ENCODE measurements at regions not wholly inside any gene's neighbourhood (a gene's known extent, or its start where the extent isn't known, plus 50 kb on each side); places are given as distances from the start of the nearest gene placed in this dataset.

GRCh38 chr11:104694259-104695064 is 203.8 kb downstream of the CASP12 start:
- DNase-seq (ENCODE audit: low read depth): peak; percentile 62
- TF ChIP-seq, protein P1, sequence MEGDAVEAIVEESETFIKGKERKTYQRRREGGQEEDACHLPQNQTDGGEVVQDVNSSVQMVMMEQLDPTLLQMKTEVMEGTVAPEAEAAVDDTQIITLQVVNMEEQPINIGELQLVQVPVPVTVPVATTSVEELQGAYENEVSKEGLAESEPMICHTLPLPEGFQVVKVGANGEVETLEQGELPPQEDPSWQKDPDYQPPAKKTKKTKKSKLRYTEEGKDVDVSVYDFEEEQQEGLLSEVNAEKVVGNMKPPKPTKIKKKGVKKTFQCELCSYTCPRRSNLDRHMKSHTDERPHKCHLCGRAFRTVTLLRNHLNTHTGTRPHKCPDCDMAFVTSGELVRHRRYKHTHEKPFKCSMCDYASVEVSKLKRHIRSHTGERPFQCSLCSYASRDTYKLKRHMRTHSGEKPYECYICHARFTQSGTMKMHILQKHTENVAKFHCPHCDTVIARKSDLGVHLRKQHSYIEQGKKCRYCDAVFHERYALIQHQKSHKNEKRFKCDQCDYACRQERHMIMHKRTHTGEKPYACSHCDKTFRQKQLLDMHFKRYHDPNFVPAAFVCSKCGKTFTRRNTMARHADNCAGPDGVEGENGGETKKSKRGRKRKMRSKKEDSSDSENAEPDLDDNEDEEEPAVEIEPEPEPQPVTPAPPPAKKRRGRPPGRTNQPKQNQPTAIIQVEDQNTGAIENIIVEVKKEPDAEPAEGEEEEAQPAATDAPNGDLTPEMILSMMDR (conservative IDR thresholded peaks at IDR 0.05; ENCODE audit: low read length): no peak

DNA sequence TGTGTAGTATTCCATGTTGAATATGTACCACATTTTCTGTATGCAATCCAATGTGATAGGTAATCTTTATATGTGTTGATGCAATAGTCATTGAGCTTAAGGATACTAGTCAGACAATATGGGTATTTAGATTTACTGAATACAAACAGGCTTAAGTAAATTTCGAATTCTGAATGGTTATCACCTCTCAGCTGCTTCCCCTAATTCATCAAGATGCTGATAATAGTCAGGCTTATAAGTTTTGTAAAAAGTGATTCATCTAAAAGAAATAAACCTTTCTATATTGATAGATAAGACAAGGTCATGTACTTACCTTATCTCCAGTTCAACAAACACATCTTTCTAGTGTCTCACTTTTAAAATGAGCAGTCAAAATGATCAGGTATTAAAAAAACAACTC is 205.5 kb downstream of the CASP12 start:
- DNase-seq (ENCODE audit: low read depth): no peak

More at GRCh38 chr11:104694259-104695064, 203.8 kb downstream of the CASP12 start:
- H3K4me3 ChIP-seq (ENCODE audit: low read length): no peak overlapping the region

GRCh38 chr11:104691129-104691528 is 207.1 kb downstream of the CASP12 start:
- TF ChIP-seq, protein P1 (conservative IDR thresholded peaks at IDR 0.05; ENCODE audit: low read length): no peak
- H3K4me3 ChIP-seq (ENCODE audit: low read length): no peak overlapping the region
- DNase-seq (ENCODE audit: low read depth): no peak

More for the DNA sequence above, 205.5 kb downstream of the CASP12 start:
- H3K4me3 ChIP-seq (ENCODE audit: low read length): no peak overlapping the region
- TF ChIP-seq, protein P1 (conservative IDR thresholded peaks at IDR 0.05; ENCODE audit: low read length): no peak

DNA sequence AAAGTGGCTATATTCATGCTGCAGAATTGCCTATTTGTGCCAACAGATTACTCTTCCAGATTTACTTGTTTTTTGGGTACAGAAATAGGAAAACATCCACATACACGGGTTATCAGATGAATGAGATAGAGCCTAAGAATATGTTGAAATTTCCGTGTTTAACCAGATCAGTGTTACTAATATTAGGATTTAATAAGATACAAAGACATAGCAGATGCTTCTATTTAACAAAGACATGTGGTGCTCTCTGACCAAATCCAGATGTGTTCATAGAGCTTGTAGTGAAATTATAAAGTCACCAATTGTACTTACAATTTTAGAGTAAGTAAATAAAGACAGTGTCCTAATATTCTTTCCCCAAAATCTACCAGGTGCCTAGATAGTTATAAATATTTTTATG is 208.0 kb downstream of the CASP12 start:
- TF ChIP-seq, protein P1 (conservative IDR thresholded peaks at IDR 0.05; ENCODE audit: low read length): no peak
- H3K4me3 ChIP-seq (ENCODE audit: low read length): no peak overlapping the region
- DNase-seq (ENCODE audit: low read depth): peak; percentile 6

GRCh38 chr11:104688731-104689130 is 209.5 kb downstream of the CASP12 start:
- TF ChIP-seq, protein P1 (conservative IDR thresholded peaks at IDR 0.05; ENCODE audit: low read length): no peak
- H3K4me3 ChIP-seq (ENCODE audit: low read length): no peak overlapping the region
- no peak for DNase-seq (ENCODE audit: low read depth)

- DNase-seq (ENCODE audit: low read depth): no peak
- TF ChIP-seq, protein P1 (conservative IDR thresholded peaks at IDR 0.05; ENCODE audit: low read length): no peak
- H3K4me3 ChIP-seq (ENCODE audit: low read length): no peak overlapping the region
Observed at GRCh38 chr11:104682206-104682605, 216.1 kb downstream of the CASP12 start.

DNA sequence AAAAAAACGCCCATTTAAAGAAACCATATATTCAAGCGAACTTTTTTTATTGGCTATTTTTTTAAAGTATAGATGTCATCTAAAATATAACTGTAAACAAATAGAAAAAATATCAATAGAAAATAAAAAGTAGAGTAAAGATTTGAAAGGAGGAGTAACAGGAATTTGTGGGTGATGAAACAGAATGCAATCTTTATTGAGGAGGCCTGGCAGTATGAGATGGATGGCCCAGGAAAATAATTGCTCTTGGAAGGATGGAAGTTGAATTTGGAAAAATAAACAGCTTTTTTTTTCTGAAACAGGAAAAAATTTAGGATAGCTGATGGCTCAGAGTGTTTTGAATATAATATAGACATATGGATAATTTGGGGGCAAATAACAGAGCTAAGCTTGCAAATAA is 219.0 kb downstream of the CASP12 start:
- H3K4me3 ChIP-seq (ENCODE audit: low read length): no peak overlapping the region
- TF ChIP-seq, protein P1 (conservative IDR thresholded peaks at IDR 0.05; ENCODE audit: low read length): no peak
- DNase-seq (ENCODE audit: low read depth): peak; percentile 3

All from AG10803 (cell line).